Spleen (tissue), 11 donors: ENCODE measurements at regions not wholly inside any gene's neighbourhood (a gene's known extent, or its start where the extent isn't known, plus 50 kb on each side); places are given as distances from the start of the nearest gene placed in this dataset.
"Not testable (repeated sequence)": the region's sequence is repeated elsewhere in the genome, so short reads cannot be mapped to it uniquely, and the experiment has no call there.

ENCODE experiments used
- DNase-seq: peaks from one replicate; pipeline ENCODE4 v3.0.0-alpha.2; 2020
- H3K27ac ChIP-seq, 8 donors: fragments of 200-600 bp; sonication (generic) in 7 of 8; 1 replicate in 4 of 8; 2 replicates in 4 of 8; pipeline versions ENCODE4 v1.5.0 to v1.8.0; 2016 to 2021; ENCODE audit warnings: inconsistent platforms in 4 of 8, mild to moderate bottlenecking in 4 of 8, moderate library complexity in 1 of 8
- H3K27me3 ChIP-seq, 7 donors: fragments of 200-600 bp; sonication (generic) in 6 of 7; replicated peaks in 1 of 7; 1 replicate in 4 of 7; 2 replicates in 3 of 7; pipeline versions ENCODE4 v1.5.0 to v1.8.0; 2016 to 2021; ENCODE audit warnings: inconsistent platforms in 3 of 7, mild to moderate bottlenecking in 1 of 7
- H3K36me3 ChIP-seq, 6 donors: fragments of 200-600 bp; sonication (generic) in 5 of 6; 1 replicate in 4 of 6; 2 replicates in 2 of 6; pipeline versions ENCODE4 v1.5.0 to v1.8.0; 2016 to 2021; ENCODE audit warnings: inconsistent platforms in 2 of 6
- H3K4me1 ChIP-seq, 6 donors: fragments of 200-600 bp; sonication (generic) in 5 of 6; 1 replicate in 3 of 6; 2 replicates in 3 of 6; pipeline versions ENCODE4 v1.5.0 to v1.8.0; 2016 to 2021; ENCODE audit warnings: inconsistent platforms in 3 of 6
- H3K4me3 ChIP-seq, 8 donors: fragments of 200-600 bp; sonication (generic) in 7 of 8; 1 replicate in 4 of 8; 2 replicates in 4 of 8; pipeline versions ENCODE4 v1.5.0 to v1.8.0; 2016 to 2021; ENCODE audit warnings: inconsistent platforms in 4 of 8, mild to moderate bottlenecking in 4 of 8, moderate library complexity in 2 of 8
- H3K9me3 ChIP-seq, 8 donors: fragments of 200-600 bp; sonication (generic) in 7 of 8; 1 replicate in 4 of 8; 2 replicates in 4 of 8; pipeline versions ENCODE4 v1.5.0 to v1.8.0; 2016 to 2021; ENCODE audit warnings: inconsistent platforms in 4 of 8
- POLR2A ChIP-seq, 3 donors: fragments of 450-650 bp; IDR thresholded peaks; one replicate each; pipeline ENCODE4 v1.5.1; 2017; ENCODE audit warnings: antibody characterized with exemption in 3 of 3, mild to moderate bottlenecking in 1 of 3
- POLR2AphosphoS5 ChIP-seq, 3 donors: sonication (generic); formaldehyde crosslinking; IDR thresholded peaks; one replicate each; pipeline ENCODE4 v1.5.1; 2017; ENCODE audit warnings: antibody characterized with exemption in 3 of 3
- WGBS, 5 donors: extraction: QIAGEN DNeasy Blood & Tissue Kit in 3 of 5; methylation state at CpG; one replicate each; pipeline versions ENCODE4 v1.1.5 to v1.1.7; 2013 to 2018; 5-methylcytosine and 5-hydroxymethylcytosine counted together
- intact Hi-C: fragments of 100-400 bp; cut with DNase I; formaldehyde crosslinking; loops from one replicate; pipeline ENCODE4 v1.15.0; 2023; ENCODE audit warnings: low total_unique reads
- TF ChIP-seq, protein P1 (sequence below), 11 experiments: fragments of 200-600 bp in 7 of 11; fragments of 450-650 bp in 4 of 11; sonication (generic) in 4 of 11; IDR thresholded peaks in 8 of 11; conservative IDR thresholded peaks in 3 of 11; 1 replicate in 7 of 11; 2 replicates in 4 of 11; pipeline versions ENCODE4 v1.4.0 to v1.8.0; 2016 to 2021; ENCODE audit warnings: antibody characterized with exemption in 11 of 11, inconsistent platforms in 4 of 11, mild to moderate bottlenecking in 1 of 11
- donor health status: healthy with polysubstance abuse.
- donor health status: DM: no; HTN: no; CAD: no; lungs with moderate emphysema.
- donor health status: DM: no; HTN: no; CAD: no.
- donor health status: Bipolar disorder and iron deficiency.
- donor health status: healthy.
- donor health status: DM: no; HTN: no; CAD: no.
- donor health status: DM: yes; HTN: yes; CAD: no.

GRCh38 chr3:124063197-124063909 lies 71.4 kb upstream of the ROPN1 start:
- TF ChIP-seq POLR2AphosphoS5 (IDR thresholded peaks at IDR 0.05) = peak in 1 of 3 donors; percentile 40
- TF ChIP-seq, protein P1, sequence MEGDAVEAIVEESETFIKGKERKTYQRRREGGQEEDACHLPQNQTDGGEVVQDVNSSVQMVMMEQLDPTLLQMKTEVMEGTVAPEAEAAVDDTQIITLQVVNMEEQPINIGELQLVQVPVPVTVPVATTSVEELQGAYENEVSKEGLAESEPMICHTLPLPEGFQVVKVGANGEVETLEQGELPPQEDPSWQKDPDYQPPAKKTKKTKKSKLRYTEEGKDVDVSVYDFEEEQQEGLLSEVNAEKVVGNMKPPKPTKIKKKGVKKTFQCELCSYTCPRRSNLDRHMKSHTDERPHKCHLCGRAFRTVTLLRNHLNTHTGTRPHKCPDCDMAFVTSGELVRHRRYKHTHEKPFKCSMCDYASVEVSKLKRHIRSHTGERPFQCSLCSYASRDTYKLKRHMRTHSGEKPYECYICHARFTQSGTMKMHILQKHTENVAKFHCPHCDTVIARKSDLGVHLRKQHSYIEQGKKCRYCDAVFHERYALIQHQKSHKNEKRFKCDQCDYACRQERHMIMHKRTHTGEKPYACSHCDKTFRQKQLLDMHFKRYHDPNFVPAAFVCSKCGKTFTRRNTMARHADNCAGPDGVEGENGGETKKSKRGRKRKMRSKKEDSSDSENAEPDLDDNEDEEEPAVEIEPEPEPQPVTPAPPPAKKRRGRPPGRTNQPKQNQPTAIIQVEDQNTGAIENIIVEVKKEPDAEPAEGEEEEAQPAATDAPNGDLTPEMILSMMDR (IDR thresholded peaks at IDR 0.05 in 8 of 11, conservative IDR thresholded peaks at IDR 0.05 in 3 of 11) = no peak
- H3K27ac ChIP-seq = peak overlapping the region in 3 of 8 donors; percentile 22 to 35 (median 34)
- no peaks in the 10 kb centered on the region for H3K36me3 ChIP-seq
- H3K27me3 ChIP-seq = peaks cover 0 to 7% (median 0%) of the 10 kb centered on the region in 7 donors
- no peak for DNase-seq
- intact Hi-C loops = no loop called here
- H3K9me3 ChIP-seq = no peaks in the 10 kb centered on the region
- 45 to 70% (median 59%) methylated on average over 9 of the region's 9 CpGs for WGBS, 5 donors
- H3K4me1 ChIP-seq = peaks cover 0 to 51% (median 14%) of the 10 kb centered on the region in 6 donors
- no peak overlapping the region for H3K4me3 ChIP-seq

- 76 to 91% (median 78%) methylated on average over 1 of the region's 1 CpG for WGBS, 5 donors
- Histone ChIP-seq H3K9me3 (no peaks in the 10 kb centered on the region), H3K36me3 (no peaks in the 10 kb centered on the region), H3K4me1 (peaks cover 0 to 51% (median 14%) of the 10 kb centered on the region in 6 donors), H3K4me3 (no peak overlapping the region), H3K27me3 (peaks cover 0 to 7% (median 0%) of the 10 kb centered on the region in 7 donors), H3K27ac (no peak overlapping the region)
- TF ChIP-seq, protein P1 (IDR thresholded peaks at IDR 0.05 in 8 of 11, conservative IDR thresholded peaks at IDR 0.05 in 3 of 11) = no peak
- TF ChIP-seq POLR2A (IDR thresholded peaks at IDR 0.05) (no peak), POLR2AphosphoS5 (IDR thresholded peaks at IDR 0.05) (no peak)
- intact Hi-C loops = no loop called here
- DNase-seq = no peak
Measured at GRCh38 chr3:124064050-124064449, 72.1 kb upstream of the ROPN1 start.

- H3K27ac ChIP-seq, intact Hi-C loops, H3K4me3 ChIP-seq, H3K27me3 ChIP-seq, H3K9me3 ChIP-seq, DNase-seq, H3K36me3 ChIP-seq: not testable (repeated sequence)
- H3K4me1 ChIP-seq = peaks cover 0 to 43% (median 13%) of the 10 kb centered on the region in 6 donors
- 56 to 76% (median 73%) methylated on average over 3 of the region's 3 CpGs for WGBS, 5 donors
Measured at GRCh38 chr3:124066543-124066942, 74.6 kb upstream of the ROPN1 start.

- H3K4me3 ChIP-seq, intact Hi-C loops, H3K9me3 ChIP-seq, H3K36me3 ChIP-seq, DNase-seq, H3K27me3 ChIP-seq: not testable (repeated sequence)
- Histone ChIP-seq H3K4me1 (peaks cover 0 to 19% (median 0%) of the 10 kb centered on the region in 6 donors), H3K27ac (peak overlapping the region in 1 of 8 donors; percentile 23)
- 67 to 87% (median 81%) methylated on average over 2 of the region's 2 CpGs for WGBS, 5 donors
Measured at GRCh38 chr3:124069706-124070105, 77.8 kb upstream of the ROPN1 start.

- H3K4me1 ChIP-seq = peaks cover 0 to 28% (median 5%) of the 10 kb centered on the region in 6 donors
- DNase-seq, H3K9me3 ChIP-seq, H3K27me3 ChIP-seq, intact Hi-C loops, H3K4me3 ChIP-seq, H3K36me3 ChIP-seq: not testable (repeated sequence)
- H3K27ac ChIP-seq = peak overlapping the region in 3 of 8 donors; percentile 43 to 72 (median 59)
- WGBS, 5 donors = 62 to 80% (median 71%) methylated on average over 3 of the region's 3 CpGs
Measured at GRCh38 chr3:124075090-124075489, 83.2 kb upstream of the ROPN1 start.
